Stimulated activated CD8-positive, alpha-beta memory T cell treated with anti-CD3 and anti-CD28 coated beads, Interleukin-15, amount 100 ng/mL, for 1 hour (primary cell): ENCODE measurements at regions not wholly inside any gene's neighbourhood (a gene's known extent, or its start where the extent isn't known, plus 50 kb on each side); places are given as distances from the start of the nearest gene placed in this dataset.

Source experiments
- DNase-seq: peaks from one replicate; pipeline ENCODE4 v3.0.0-alpha.2; 2020; ENCODE audit warnings: low read depth

GRCh38 chr11:64501500-64502427 lies 54.0 kb upstream of the SLC22A11 start:
- no peak for DNase-seq

GRCh38 chr11:64502634-64503033 lies 53.1 kb upstream of the SLC22A11 start:
- no peak for DNase-seq

- no peak for DNase-seq
Observed at GRCh38 chr11:64503186-64503753, 52.5 kb upstream of the SLC22A11 start.

GRCh38 chr11:64504999-64505398 lies 50.7 kb upstream of the SLC22A11 start:
- no peak for DNase-seq
